ENCODE measurements at regions not wholly inside any gene's neighbourhood (a gene's known extent, or its start where the extent isn't known, plus 50 kb on each side); places are given as distances from the start of the nearest gene placed in this dataset.

GRCh38 chr16:73739049-73739769 lies 557.4 kb upstream of the PSMD7 start:
- no peak overlapping the region for H3K27ac ChIP-seq
- no peak for TF ChIP-seq CTCF (conservative IDR thresholded peaks at IDR 0.05)
- no peak for TF ChIP-seq ZFX (IDR thresholded peaks at IDR 0.05)

- TF ChIP-seq ZFX (IDR thresholded peaks at IDR 0.05) (no peak), CTCF (conservative IDR thresholded peaks at IDR 0.05) (no peak)
- no peak overlapping the region for H3K27ac ChIP-seq
These were observed 558.3 kb upstream of the PSMD7 start for GRCh38 chr16:73738266-73738665.

- no peak overlapping the region for H3K27ac ChIP-seq
- TF ChIP-seq ZFX (IDR thresholded peaks at IDR 0.05) (no peak), CTCF (conservative IDR thresholded peaks at IDR 0.05) (no peak)
These were observed 559.0 kb upstream of the PSMD7 start for GRCh38 chr16:73737637-73738036.

- H3K27ac ChIP-seq = no peak overlapping the region
- TF ChIP-seq CTCF (conservative IDR thresholded peaks at IDR 0.05) (no peak), ZFX (IDR thresholded peaks at IDR 0.05) (no peak)
These were observed 560.7 kb upstream of the PSMD7 start for GRCh38 chr16:73735954-73736353.

GRCh38 chr16:73735018-73735417 lies 561.6 kb upstream of the PSMD7 start:
- H3K27ac ChIP-seq = no peak overlapping the region
- TF ChIP-seq CTCF (conservative IDR thresholded peaks at IDR 0.05) (no peak), ZFX (IDR thresholded peaks at IDR 0.05) (no peak)

GRCh38 chr16:73732681-73733080 lies 563.9 kb upstream of the PSMD7 start:
- no peak overlapping the region for H3K27ac ChIP-seq
- TF ChIP-seq ZFX (IDR thresholded peaks at IDR 0.05) = no peak
- TF ChIP-seq CTCF (conservative IDR thresholded peaks at IDR 0.05) = no peak

- H3K27ac ChIP-seq = no peak overlapping the region
- TF ChIP-seq CTCF (conservative IDR thresholded peaks at IDR 0.05) (no peak), ZFX (IDR thresholded peaks at IDR 0.05) (no peak)
These were observed 564.5 kb upstream of the PSMD7 start for GRCh38 chr16:73732143-73732542.

Measured in C4-2B (cell line).